HEK293 (cell line): ENCODE measurements at regions not wholly inside any gene's neighbourhood (a gene's known extent, or its start where the extent isn't known, plus 50 kb on each side); places are given as distances from the start of the nearest gene placed in this dataset.

ENCODE experiments used
- CTCF ChIA-PET: fragments of 350-600 bp; formaldehyde crosslinking; extraction: SDS; loops from one replicate; lab custom pipeline; 2021; ENCODE audit warnings: antibody characterized with exemption; lab: Yijun Ruan, JAX
- POLR2A ChIA-PET: fragments of 300-600 bp; formaldehyde crosslinking; extraction: SDS; loops from one replicate; lab custom pipeline; 2020; ENCODE audit warnings: antibody characterized with exemption, inconsistent platforms; lab: Yijun Ruan, JAX
- H3K27ac ChIP-seq: fragments of 200-500 bp; sonication (Bioruptor generic); 2 replicates; pipeline ENCODE4 v1.5.1; 2014; ENCODE audit warnings: low read depth, low read length, control low read depth, inconsistent platforms; ENCODE audit errors: extremely low read depth
- H3K36me3 ChIP-seq, 2 experiments: fragments of 200-500 bp in 1 of 2; sonication (Bioruptor generic) in 1 of 2; 1 replicate in 1 of 2; 2 replicates in 1 of 2; pipeline ENCODE4 v1.5.1; 2014 to 2017; ENCODE audit warnings: inconsistent platforms in 2 of 2, low read length in 2 of 2; ENCODE audit not compliant: control insufficient read depth in 2 of 2, insufficient read depth in 1 of 2
- H3K4me1 ChIP-seq: fragments of 200-500 bp; sonication (Bioruptor generic); 2 replicates; pipeline ENCODE4 v1.5.1; 2014; ENCODE audit warnings: mild to moderate bottlenecking, low read length, inconsistent platforms; ENCODE audit not compliant: control insufficient read depth, insufficient read depth
- H3K4me3 ChIP-seq: 2 replicates; pipeline ENCODE4 v1.5.1; 2011; ENCODE audit warnings: low read depth, mild to moderate bottlenecking, control low read depth, low read length, moderate library complexity
- H3K9me3 ChIP-seq: fragments of 200-500 bp; sonication (Bioruptor generic); 2 replicates; pipeline ENCODE4 v1.5.1; 2014; ENCODE audit warnings: low read depth, low read length, inconsistent platforms; ENCODE audit not compliant: control insufficient read depth, insufficient read depth
- GFI1B ChIP-seq: fragments of 450-650 bp; formaldehyde crosslinking; IDR thresholded peaks from 2 replicates; pipeline ENCODE4 v1.5.1; 2016; ENCODE audit warnings: missing biosample characterization, missing genetic modification characterization
- GLIS2 ChIP-seq: fragments of 450-650 bp; formaldehyde crosslinking; IDR thresholded peaks from 2 replicates; pipeline ENCODE4 v1.5.1; 2016; ENCODE audit warnings: missing biosample characterization, missing genetic modification characterization
- KLF16 ChIP-seq: fragments of 450-650 bp; formaldehyde crosslinking; IDR thresholded peaks from 2 replicates; pipeline ENCODE4 v1.5.1; 2017; ENCODE audit warnings: missing biosample characterization, missing genetic modification characterization
- PRDM2 ChIP-seq: fragments of 450-650 bp; formaldehyde crosslinking; IDR thresholded peaks from 2 replicates; pipeline ENCODE4 v1.5.1; 2016; ENCODE audit warnings: missing biosample characterization, missing genetic modification characterization, borderline replicate concordance
- ZBTB10 ChIP-seq: fragments of 450-650 bp; formaldehyde crosslinking; IDR thresholded peaks from 2 replicates; pipeline ENCODE4 v1.5.1; 2016; ENCODE audit warnings: missing biosample characterization, missing genetic modification characterization
- ZFP69B ChIP-seq: fragments of 450-650 bp; formaldehyde crosslinking; IDR thresholded peaks from 2 replicates; pipeline ENCODE4 v1.5.1; 2016; ENCODE audit warnings: missing biosample characterization, missing genetic modification characterization
- ZNF146 ChIP-seq: fragments of 450-650 bp; formaldehyde crosslinking; IDR thresholded peaks from 2 replicates; pipeline ENCODE4 v1.5.1; 2016; ENCODE audit warnings: missing biosample characterization, missing genetic modification characterization
- ZNF157 ChIP-seq: fragments of 450-650 bp; formaldehyde crosslinking; IDR thresholded peaks from 2 replicates; pipeline ENCODE4 v1.5.1; 2016; ENCODE audit warnings: missing biosample characterization, missing genetic modification characterization
- ZNF18 ChIP-seq: fragments of 450-650 bp; formaldehyde crosslinking; IDR thresholded peaks from 2 replicates; pipeline ENCODE4 v1.5.1; 2016; ENCODE audit warnings: missing biosample characterization, missing genetic modification characterization
- ZNF280C ChIP-seq: fragments of 450-650 bp; formaldehyde crosslinking; IDR thresholded peaks from 2 replicates; pipeline ENCODE4 v1.5.1; 2016; ENCODE audit warnings: missing biosample characterization, missing genetic modification characterization
- ZNF280D ChIP-seq: fragments of 450-650 bp; formaldehyde crosslinking; IDR thresholded peaks from 2 replicates; pipeline ENCODE4 v1.5.1; 2016; ENCODE audit warnings: missing biosample characterization, missing genetic modification characterization
- ZNF311 ChIP-seq: fragments of 450-650 bp; formaldehyde crosslinking; IDR thresholded peaks from 2 replicates; pipeline ENCODE4 v1.5.1; 2017; ENCODE audit warnings: missing biosample characterization, missing genetic modification characterization, borderline replicate concordance
- ZNF341 ChIP-seq: fragments of 450-650 bp; formaldehyde crosslinking; IDR thresholded peaks from 2 replicates; pipeline ENCODE4; 2016; ENCODE audit warnings: low read depth, missing biosample characterization, missing genetic modification characterization
- ZNF433 ChIP-seq: fragments of 450-650 bp; formaldehyde crosslinking; IDR thresholded peaks from 2 replicates; pipeline ENCODE4 v1.5.1; 2016; ENCODE audit warnings: missing biosample characterization, missing genetic modification characterization, low read depth
- ZNF558 ChIP-seq: fragments of 450-650 bp; formaldehyde crosslinking; IDR thresholded peaks from 2 replicates; pipeline ENCODE4 v1.5.1; 2016; ENCODE audit warnings: missing biosample characterization, missing genetic modification characterization
- ZNF596 ChIP-seq: fragments of 450-650 bp; IDR thresholded peaks from 2 replicates; pipeline ENCODE4 v1.5.0; 2018; ENCODE audit warnings: missing biosample characterization, mild to moderate bottlenecking, missing genetic modification characterization, moderate library complexity
- ZNF747 ChIP-seq: fragments of 450-650 bp; formaldehyde crosslinking; IDR thresholded peaks from 2 replicates; pipeline ENCODE4 v1.5.1; 2016; ENCODE audit warnings: missing biosample characterization, missing genetic modification characterization
- ZNF837 ChIP-seq: fragments of 450-650 bp; formaldehyde crosslinking; IDR thresholded peaks from 2 replicates; pipeline ENCODE4 v1.5.1; 2016; ENCODE audit warnings: missing biosample characterization, missing genetic modification characterization
- ZSCAN30 ChIP-seq: fragments of 450-650 bp; IDR thresholded peaks from 2 replicates; pipeline ENCODE4 v1.5.1; 2018; ENCODE audit warnings: missing biosample characterization, mild to moderate bottlenecking, missing genetic modification characterization, moderate library complexity
- ZSCAN4 ChIP-seq: fragments of 450-650 bp; formaldehyde crosslinking; IDR thresholded peaks from 2 replicates; pipeline ENCODE4 v1.5.1; 2017; ENCODE audit warnings: missing biosample characterization, missing genetic modification characterization

GRCh38 chr3:28130836-28131235 is 110.6 kb upstream of the CMC1 start:
- H3K36me3 ChIP-seq = no peaks in the 10 kb centered on the region
- H3K4me1 ChIP-seq = no peaks in the 10 kb centered on the region
- no peaks in the 10 kb centered on the region for H3K9me3 ChIP-seq
- no peak for TF ChIP-seq ZBTB10 (tag by site-specific recombination)
- no peak for TF ChIP-seq KLF16
- TF ChIP-seq ZNF341 (tag by site-specific recombination) = no peak
- TF ChIP-seq ZNF146 (tag by site-specific recombination) = no peak
- TF ChIP-seq ZNF837 (tag by site-specific recombination) = no peak
- no peak for TF ChIP-seq ZNF433 (tag by site-specific recombination)
- no peak for TF ChIP-seq ZNF157 (tag by site-specific recombination)
- TF ChIP-seq ZNF747 (tag by site-specific recombination) = no peak
- no peak for TF ChIP-seq ZNF18 (tag by site-specific recombination)
- no peak for TF ChIP-seq PRDM2 (tag by site-specific recombination)
- TF ChIP-seq ZNF280D (tag by site-specific recombination) = no peak
- TF ChIP-seq GLIS2 (tag by site-specific recombination) = no peak
- no peak for TF ChIP-seq ZNF311 (tag by site-specific recombination)
- TF ChIP-seq ZNF558 (tag by site-specific recombination) = no peak
- no peak for TF ChIP-seq GFI1B (tag by site-specific recombination)
- TF ChIP-seq ZFP69B (tag by site-specific recombination) = no peak
- no peak for TF ChIP-seq ZSCAN30 (tag by site-specific recombination)
- TF ChIP-seq ZNF280C = no peak
- TF ChIP-seq ZNF596 (tag by site-specific recombination) = no peak
- no peak for TF ChIP-seq ZSCAN4 (tag by site-specific recombination)
- H3K27ac ChIP-seq = no peak overlapping the region
- POLR2A ChIA-PET = no interaction called here
- CTCF ChIA-PET = no interaction called here
- H3K4me3 ChIP-seq = no peak overlapping the region
